B cell (primary cell): ENCODE measurements at regions not wholly inside any gene's neighbourhood (a gene's known extent, or its start where the extent isn't known, plus 50 kb on each side); places are given as distances from the start of the nearest gene placed in this dataset.

Experiments used
- CTCF ChIP-seq: fragments of 200-600 bp; IDR thresholded peaks from one replicate; pipeline ENCODE4 v1.8.0; 2022; ENCODE audit warnings: antibody characterized with exemption, mild to moderate bottlenecking
- EZH2 ChIP-seq: IDR thresholded peaks from 2 replicates; pipeline ENCODE4 v1.6.1; 2012; ENCODE audit warnings: borderline replicate concordance, low read depth, mild to moderate bottlenecking, moderate library complexity, low read length; ENCODE audit not compliant: insufficient read depth, poor library complexity, severe bottlenecking

GRCh38 chr11:38038777-38039176 is 1440.7 kb upstream of the RAG2 start:
- TF ChIP-seq EZH2: no peak
- no peak for TF ChIP-seq CTCF
